PFSK-1 (cell line): ENCODE measurements at regions not wholly inside any gene's neighbourhood (a gene's known extent, or its start where the extent isn't known, plus 50 kb on each side); places are given as distances from the start of the nearest gene placed in this dataset.

Experiments used
- FOXP2 ChIP-seq: optimal IDR thresholded peaks from 2 replicates; pipeline ENCODE3; 2011; ENCODE audit warnings: borderline replicate concordance, control low read depth, inconsistent platforms; ENCODE audit not compliant: insufficient read depth; ENCODE audit errors: extremely low read length, extremely low read depth
- POLR2AphosphoS5 ChIP-seq: IDR thresholded peaks from 2 replicates; pipeline ENCODE4 v1.6.1; 2012; ENCODE audit warnings: low read depth, mild to moderate bottlenecking, control low read depth, low read length, moderate library complexity
- SIN3A ChIP-seq: IDR thresholded peaks from 2 replicates; pipeline ENCODE4 v1.6.1; 2012; ENCODE audit warnings: mild to moderate bottlenecking, low read length, moderate library complexity, borderline replicate concordance; ENCODE audit not compliant: insufficient read depth
- TAF1 ChIP-seq: IDR thresholded peaks from 2 replicates; pipeline ENCODE4 v1.6.1; 2012; ENCODE audit warnings: low read length, control low read depth, borderline replicate concordance; ENCODE audit not compliant: insufficient read depth
- TF ChIP-seq, protein P1 (sequence below), 2 experiments: IDR thresholded peaks; 2 replicates each; pipeline versions ENCODE4 v1.6.1 to v1.8.0; 2011 to 2012; ENCODE audit warnings: low read depth in 2 of 2, low read length in 2 of 2, control low read depth in 1 of 2, inconsistent platforms in 1 of 2, mild to moderate bottlenecking in 1 of 2, moderate library complexity in 1 of 2; ENCODE audit not compliant: insufficient read depth in 1 of 2

DNA sequence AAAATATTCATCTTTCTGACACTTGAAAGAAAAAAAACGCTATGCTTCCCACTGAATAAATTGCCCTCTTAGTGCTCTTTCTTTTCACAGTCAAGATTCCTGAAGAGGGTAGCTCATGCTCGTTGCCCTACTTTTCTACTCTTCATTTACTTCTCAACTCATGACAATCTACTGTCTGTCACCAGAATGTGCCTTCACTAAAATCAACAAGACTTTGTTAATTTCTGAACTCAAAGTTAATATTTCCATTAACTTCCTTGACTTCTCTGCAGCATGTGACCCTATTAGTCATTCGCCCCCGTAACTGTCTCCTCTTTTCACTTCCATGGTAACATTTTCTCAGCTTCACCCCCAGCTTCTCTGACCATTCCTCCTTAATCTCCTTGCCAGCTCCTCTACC lies 98.9 kb upstream of the MAPRE2 start:
- TF ChIP-seq FOXP2 = no peak

DNA sequence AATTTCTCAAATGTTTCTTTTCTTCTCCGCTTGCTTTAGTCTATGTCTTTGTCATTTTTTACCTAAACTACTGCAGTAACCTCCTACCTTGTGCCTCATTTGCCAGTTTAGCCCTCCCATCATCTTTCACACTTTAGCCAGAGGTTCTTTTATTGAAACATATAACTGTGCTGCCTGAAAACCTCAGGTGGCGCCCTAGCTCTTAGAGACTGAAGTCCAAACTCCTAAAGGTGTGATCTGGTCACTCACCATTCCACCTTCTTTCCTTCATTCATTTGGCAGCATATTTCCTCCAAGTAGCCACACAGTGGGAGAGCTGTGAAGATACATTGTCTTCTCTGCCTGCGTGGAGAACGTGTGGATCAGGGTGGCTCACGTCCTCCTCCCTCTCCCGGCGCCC lies 98.2 kb upstream of the MAPRE2 start:
- TF ChIP-seq POLR2AphosphoS5 (no peak), TAF1 (no peak), FOXP2 (no peak), SIN3A (no peak)
- TF ChIP-seq, protein P1, sequence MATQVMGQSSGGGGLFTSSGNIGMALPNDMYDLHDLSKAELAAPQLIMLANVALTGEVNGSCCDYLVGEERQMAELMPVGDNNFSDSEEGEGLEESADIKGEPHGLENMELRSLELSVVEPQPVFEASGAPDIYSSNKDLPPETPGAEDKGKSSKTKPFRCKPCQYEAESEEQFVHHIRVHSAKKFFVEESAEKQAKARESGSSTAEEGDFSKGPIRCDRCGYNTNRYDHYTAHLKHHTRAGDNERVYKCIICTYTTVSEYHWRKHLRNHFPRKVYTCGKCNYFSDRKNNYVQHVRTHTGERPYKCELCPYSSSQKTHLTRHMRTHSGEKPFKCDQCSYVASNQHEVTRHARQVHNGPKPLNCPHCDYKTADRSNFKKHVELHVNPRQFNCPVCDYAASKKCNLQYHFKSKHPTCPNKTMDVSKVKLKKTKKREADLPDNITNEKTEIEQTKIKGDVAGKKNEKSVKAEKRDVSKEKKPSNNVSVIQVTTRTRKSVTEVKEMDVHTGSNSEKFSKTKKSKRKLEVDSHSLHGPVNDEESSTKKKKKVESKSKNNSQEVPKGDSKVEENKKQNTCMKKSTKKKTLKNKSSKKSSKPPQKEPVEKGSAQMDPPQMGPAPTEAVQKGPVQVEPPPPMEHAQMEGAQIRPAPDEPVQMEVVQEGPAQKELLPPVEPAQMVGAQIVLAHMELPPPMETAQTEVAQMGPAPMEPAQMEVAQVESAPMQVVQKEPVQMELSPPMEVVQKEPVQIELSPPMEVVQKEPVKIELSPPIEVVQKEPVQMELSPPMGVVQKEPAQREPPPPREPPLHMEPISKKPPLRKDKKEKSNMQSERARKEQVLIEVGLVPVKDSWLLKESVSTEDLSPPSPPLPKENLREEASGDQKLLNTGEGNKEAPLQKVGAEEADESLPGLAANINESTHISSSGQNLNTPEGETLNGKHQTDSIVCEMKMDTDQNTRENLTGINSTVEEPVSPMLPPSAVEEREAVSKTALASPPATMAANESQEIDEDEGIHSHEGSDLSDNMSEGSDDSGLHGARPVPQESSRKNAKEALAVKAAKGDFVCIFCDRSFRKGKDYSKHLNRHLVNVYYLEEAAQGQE (IDR thresholded peaks at IDR 0.05; ENCODE audit: insufficient read depth in 1 of 2, low read depth in 2 of 2, low read length in 2 of 2) = no peak

DNA sequence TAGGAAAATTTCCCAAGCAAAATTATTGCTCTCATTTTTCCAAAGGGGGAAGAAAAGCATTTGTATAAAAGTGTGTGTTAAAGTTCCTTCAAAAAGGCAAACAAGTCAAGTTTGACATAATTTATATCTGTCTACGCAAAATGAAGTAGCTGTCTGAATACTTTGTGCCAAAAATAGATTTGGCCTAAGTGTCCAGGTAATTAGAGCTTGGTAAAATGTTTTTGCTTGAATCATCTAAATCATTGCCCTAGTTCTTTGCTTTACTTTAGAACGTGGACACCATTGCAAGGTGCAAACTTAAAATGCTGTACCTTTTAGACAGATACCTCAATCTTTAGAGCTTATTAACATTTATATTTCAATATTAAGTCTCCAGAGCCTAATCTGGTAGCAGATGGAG lies 97.6 kb upstream of the MAPRE2 start:
- TF ChIP-seq FOXP2 (no peak), TAF1 (no peak), SIN3A (no peak), POLR2AphosphoS5 (no peak)
- TF ChIP-seq, protein P1 (IDR thresholded peaks at IDR 0.05; ENCODE audit: insufficient read depth in 1 of 2, low read depth in 2 of 2, low read length in 2 of 2) = no peak

DNA sequence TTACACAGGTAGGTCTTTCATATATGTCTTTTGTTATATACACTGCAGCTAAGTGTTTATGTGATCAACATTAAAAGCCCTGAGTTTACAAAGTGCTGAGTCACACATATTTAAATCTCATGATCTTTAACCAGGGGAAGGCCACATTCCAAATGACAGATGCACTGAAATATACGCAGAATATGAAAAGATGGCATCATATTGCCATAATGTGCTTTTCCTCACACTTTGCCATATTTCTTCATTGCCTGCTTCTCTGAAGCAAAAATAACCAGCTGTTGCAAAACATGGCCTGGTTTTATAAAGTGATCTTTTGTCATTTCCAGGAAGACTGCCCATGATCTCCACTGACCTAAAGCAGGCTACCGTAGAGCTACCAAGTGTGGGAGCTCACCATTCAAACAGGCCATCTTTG lies 93.5 kb upstream of the MAPRE2 start:
- TF ChIP-seq POLR2AphosphoS5 (no peak), TAF1 (no peak), SIN3A (no peak), FOXP2 (no peak)
- TF ChIP-seq, protein P1 (IDR thresholded peaks at IDR 0.05; ENCODE audit: insufficient read depth in 1 of 2, low read depth in 2 of 2, low read length in 2 of 2) = no peak

DNA sequence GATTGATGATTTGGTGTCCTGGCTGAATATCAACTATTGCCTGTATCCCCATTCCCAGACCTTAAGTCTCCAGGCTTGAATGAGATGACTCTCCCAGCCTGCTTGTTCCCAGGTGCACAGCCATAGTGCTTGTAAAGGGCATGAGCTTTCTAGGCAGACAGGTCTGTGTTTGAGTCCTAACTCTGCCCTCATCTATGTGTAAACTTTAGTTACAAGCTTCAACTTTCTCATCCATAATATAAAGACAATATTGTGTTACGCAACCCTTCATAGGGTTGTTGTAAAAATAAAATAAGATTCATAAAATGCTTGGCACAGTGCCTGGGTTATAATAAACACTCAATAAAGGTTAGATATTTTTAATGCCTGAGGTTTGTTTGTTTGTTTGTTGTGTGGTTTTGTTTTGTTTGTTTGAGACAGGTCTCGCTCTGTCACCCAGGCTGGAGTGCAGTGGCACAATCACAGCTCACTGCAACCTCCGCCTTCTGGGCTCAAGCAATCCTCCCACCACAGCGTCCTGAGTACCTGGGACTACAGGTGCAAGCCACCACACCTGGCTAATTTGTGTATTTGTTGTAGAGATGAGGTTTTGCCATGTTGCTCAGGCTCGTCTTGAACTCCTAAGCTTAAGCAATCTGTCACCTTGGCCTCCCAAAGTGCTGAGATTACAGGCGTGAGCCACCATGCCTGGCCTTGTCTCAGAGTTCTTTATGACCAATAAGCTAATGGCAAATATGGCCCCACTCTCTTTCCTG lies 89.4 kb upstream of the MAPRE2 start:
- TF ChIP-seq FOXP2 (no peak), TAF1 (no peak), SIN3A (no peak), POLR2AphosphoS5 (no peak)
- TF ChIP-seq, protein P1 (IDR thresholded peaks at IDR 0.05; ENCODE audit: insufficient read depth in 1 of 2, low read depth in 2 of 2, low read length in 2 of 2) = no peak
